ENCODE measurements at regions not wholly inside any gene's neighbourhood (a gene's known extent, or its start where the extent isn't known, plus 50 kb on each side); places are given as distances from the start of the nearest gene placed in this dataset.

DNA sequence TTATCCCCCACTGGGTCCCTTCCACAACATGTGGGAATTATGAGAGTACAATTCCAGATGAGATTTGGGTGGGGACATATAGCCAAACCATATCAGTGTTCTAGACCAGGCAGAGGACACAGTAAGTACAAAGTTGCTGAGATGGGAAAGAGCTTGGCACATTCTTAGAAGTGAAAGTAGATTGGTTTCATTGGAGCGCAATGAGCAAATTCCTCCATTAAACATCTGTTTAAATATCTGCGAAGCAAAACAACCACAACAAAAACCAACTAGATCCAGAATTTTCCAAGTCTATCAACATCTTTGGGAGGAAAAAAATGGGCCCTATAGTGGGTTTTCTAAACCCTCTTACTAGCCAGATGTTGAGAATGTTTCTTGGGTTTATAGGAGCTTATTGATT is 80.0 kb upstream of the STEAP1B start:
- no peak for DNase-seq (ENCODE audit: low read depth in 2 of 2)
- TF ChIP-seq, protein P1, sequence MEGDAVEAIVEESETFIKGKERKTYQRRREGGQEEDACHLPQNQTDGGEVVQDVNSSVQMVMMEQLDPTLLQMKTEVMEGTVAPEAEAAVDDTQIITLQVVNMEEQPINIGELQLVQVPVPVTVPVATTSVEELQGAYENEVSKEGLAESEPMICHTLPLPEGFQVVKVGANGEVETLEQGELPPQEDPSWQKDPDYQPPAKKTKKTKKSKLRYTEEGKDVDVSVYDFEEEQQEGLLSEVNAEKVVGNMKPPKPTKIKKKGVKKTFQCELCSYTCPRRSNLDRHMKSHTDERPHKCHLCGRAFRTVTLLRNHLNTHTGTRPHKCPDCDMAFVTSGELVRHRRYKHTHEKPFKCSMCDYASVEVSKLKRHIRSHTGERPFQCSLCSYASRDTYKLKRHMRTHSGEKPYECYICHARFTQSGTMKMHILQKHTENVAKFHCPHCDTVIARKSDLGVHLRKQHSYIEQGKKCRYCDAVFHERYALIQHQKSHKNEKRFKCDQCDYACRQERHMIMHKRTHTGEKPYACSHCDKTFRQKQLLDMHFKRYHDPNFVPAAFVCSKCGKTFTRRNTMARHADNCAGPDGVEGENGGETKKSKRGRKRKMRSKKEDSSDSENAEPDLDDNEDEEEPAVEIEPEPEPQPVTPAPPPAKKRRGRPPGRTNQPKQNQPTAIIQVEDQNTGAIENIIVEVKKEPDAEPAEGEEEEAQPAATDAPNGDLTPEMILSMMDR (IDR thresholded peaks at IDR 0.05; ENCODE audit: low read depth, low read length): no peak
- H3K4me3 ChIP-seq (replicated peaks in 1 of 2; ENCODE audit: low read depth in 2 of 2, low read length in 2 of 2): no peak overlapping the region

DNA sequence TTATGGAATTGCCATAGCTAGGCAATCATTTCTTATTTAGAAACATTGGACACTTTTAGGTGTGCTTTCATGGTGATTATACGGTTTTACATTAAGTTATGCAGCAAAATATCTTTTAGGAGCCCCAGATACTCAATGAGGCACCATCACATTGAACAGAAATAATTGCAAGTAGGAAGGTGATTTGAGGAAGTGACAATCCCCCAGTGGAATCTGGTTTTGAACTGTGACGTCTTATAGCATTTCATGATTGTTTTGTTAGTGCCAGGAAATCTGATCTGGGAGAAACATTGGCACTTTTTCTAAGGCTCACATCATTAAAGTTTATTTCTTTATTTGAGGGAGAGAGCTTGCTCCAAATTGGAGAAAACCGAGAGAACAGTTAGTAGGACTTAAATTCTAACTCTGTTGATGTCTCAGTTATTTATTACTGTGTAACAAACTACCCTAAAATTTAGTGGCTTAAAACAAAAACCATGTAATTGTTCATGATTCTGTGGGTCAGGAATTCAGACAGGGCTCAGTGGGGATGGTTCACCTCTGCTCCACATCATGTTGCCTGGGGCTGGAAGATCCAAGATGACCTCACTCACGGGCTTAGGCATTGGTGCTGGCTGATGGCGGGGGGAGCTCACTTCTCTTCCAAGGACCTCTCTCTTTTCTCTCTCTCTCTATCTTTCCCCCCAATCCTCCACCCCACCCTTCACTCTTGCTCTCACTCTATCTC is 78.2 kb upstream of the STEAP1B start:
- H3K4me3 ChIP-seq (replicated peaks in 1 of 2; ENCODE audit: low read depth in 2 of 2, low read length in 2 of 2): no peak overlapping the region
- TF ChIP-seq, protein P1 (IDR thresholded peaks at IDR 0.05; ENCODE audit: low read depth, low read length): no peak
- peak; percentile 89 to 91 for DNase-seq (ENCODE audit: low read depth in 2 of 2)

DNA sequence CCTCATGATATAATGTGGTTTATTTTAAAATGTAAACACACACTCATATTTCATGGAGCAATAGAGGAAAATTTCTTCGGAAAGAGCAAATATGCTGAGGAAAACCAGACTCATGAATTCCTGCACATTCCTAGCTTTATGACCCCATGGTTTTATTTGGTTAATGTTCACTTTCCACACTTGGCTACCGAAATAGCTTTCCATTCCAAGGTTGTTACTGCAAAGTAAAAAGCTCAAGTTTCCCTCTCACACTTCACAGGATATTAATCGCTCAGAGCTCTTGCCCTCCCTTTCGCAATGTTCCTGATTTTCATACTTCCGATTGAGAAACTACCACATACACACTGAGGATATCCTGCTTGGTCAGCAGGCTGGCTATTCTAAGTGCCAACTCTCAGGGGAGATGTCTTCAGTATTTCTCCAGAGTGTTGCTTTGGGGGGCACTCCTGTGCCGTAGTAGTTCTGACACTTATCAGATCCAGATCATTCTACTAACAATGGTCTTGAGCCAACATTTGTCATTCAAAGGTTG is 77.5 kb upstream of the STEAP1B start:
- TF ChIP-seq, protein P1 (IDR thresholded peaks at IDR 0.05; ENCODE audit: low read depth, low read length): no peak

DNA sequence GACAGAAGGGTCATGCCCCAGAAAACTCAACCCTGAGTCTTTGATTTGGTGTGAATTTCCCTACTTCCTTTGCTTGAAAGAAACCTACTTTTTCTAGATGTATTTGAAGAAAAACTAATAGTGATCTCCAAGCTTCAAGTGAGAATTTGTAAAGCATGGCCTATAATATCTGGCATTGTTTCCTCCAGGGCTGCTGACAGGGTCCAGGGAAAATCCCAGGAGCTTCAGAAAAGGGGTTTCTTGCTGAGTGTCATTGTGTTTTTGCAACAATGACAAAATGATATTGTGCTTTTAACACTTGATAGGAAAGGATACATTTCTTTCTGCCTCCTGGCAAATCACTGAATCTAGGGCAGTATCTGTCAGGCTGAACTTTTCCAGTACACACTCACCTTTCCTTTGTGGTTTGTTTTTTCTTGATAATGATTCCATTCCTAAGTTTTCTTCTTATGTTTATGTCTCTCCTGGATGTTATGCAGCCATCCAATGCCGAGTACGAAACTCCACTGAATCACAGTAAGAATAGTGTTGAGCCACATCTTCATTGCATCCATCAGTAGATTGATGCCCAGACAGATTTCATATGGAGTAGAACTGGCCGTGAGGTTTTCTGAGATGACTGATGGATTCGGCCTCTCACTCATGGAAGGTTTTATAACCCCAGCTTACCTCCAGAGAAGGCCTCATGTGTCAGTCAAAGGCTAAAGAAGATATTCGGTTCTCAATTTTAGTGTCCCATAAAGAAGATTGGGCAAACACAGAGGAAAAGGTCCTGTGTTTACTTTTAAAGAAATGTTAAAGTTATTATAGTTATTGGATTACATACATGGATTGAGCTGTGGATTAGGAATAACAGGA is 76.9 kb upstream of the STEAP1B start:
- TF ChIP-seq, protein P1 (IDR thresholded peaks at IDR 0.05; ENCODE audit: low read depth, low read length): no peak
- no peak for DNase-seq (ENCODE audit: low read depth in 2 of 2)
- H3K4me3 ChIP-seq (replicated peaks in 1 of 2; ENCODE audit: low read depth in 2 of 2, low read length in 2 of 2): no peak overlapping the region

More for the DNA sequence above, 77.5 kb upstream of the STEAP1B start:
- DNase-seq (ENCODE audit: low read depth in 2 of 2): peak; percentile 97 to 99
- H3K4me3 ChIP-seq (replicated peaks in 1 of 2; ENCODE audit: low read depth in 2 of 2, low read length in 2 of 2): no peak overlapping the region

DNA sequence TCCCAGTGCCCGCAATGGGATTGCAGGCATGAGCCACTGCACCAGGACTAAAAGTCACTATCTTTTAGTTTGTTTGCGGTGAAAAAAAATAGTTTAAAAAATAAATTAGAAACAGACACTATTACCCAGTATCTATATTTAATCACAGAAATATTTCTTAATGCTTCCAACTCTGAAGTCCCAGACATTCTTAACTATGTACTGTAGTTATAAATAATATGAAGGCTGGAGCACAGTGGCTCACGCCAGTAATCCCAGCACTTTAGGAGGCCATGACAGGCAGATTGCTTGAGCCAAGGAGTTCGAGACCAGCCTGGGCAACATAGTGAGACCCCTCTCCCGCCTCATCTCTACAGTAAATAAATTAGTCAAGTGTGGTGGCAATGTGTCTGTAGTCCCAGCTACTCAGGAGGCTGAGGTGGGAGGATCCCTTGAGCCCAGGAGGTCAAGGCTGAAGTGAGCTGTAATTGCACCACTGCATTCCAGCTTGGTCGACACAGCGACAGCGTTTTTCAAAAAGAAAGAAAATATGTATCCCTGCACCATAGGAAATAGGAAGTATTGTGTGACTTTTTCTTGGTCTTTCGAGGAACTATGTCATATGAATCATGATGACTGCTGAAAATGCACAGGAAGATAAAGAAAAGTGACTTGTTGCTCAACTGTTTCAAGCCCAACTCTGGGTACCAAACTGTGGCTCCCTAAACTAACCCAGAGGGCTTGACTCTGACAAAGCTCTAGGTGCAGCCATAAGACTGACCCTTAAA is 74.9 kb upstream of the STEAP1B start:
- DNase-seq (ENCODE audit: low read depth in 2 of 2): peak in 1 of 2 donors; percentile 44
- TF ChIP-seq, protein P1 (IDR thresholded peaks at IDR 0.05; ENCODE audit: low read depth, low read length): no peak
- no peak overlapping the region for H3K4me3 ChIP-seq (replicated peaks in 1 of 2; ENCODE audit: low read depth in 2 of 2, low read length in 2 of 2)

DNA sequence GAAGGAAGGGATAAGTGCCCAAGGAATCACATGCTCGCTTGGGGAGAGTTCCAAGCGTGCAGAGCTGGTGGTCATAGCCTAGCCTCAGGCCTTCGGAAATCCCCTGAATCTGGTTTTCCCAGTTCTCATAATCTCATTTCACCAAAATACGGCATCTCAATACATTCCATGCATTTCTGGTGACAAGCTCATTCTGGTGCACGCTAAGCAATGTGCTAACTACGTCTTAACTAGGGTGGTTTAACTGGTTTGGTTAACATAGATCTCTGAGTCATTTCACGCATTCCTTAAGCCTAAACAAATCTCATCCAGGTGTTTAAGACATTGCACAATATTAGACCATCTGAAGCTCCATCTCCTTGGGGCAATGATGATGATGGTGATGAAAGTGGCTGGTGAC is 72.9 kb upstream of the STEAP1B start:
- TF ChIP-seq, protein P1 (IDR thresholded peaks at IDR 0.05; ENCODE audit: low read depth, low read length): no peak
- DNase-seq (ENCODE audit: low read depth in 2 of 2): peak in 1 of 2 donors; percentile 74
- H3K4me3 ChIP-seq (replicated peaks in 1 of 2; ENCODE audit: low read depth in 2 of 2, low read length in 2 of 2): no peak overlapping the region
